ENCODE measurements at regions not wholly inside any gene's neighbourhood (a gene's known extent, or its start where the extent isn't known, plus 50 kb on each side); places are given as distances from the start of the nearest gene placed in this dataset.

GRCh38 chr10:131574363-131574706 lies 262.8 kb upstream of the TCERG1L start:
- no peak for TF ChIP-seq CTCF (conservative IDR thresholded peaks at IDR 0.05; ENCODE audit: low read depth)
- CTCF ChIA-PET, result no interaction called here
- DNase-seq (ENCODE audit: low spot score), result no peak
- H3K27ac ChIP-seq, result no peak overlapping the region
- POLR2A ChIA-PET (ENCODE audit: low non-redundant PET), result interaction anchor here (0.7 kb wide), 1 partner anchor 108 kb away, joined by 6 read pairs; no protein-coding TSS in a partner anchor

- CTCF ChIA-PET, result no interaction called here
- H3K27ac ChIP-seq, result no peak overlapping the region
- POLR2A ChIA-PET (ENCODE audit: low non-redundant PET), result interaction anchor here (0.7 kb wide), 1 partner anchor 108 kb away, joined by 6 read pairs; no protein-coding TSS in a partner anchor
- DNase-seq (ENCODE audit: low spot score), result no peak
- no peak for TF ChIP-seq CTCF (conservative IDR thresholded peaks at IDR 0.05; ENCODE audit: low read depth)
These were observed 263.3 kb upstream of the TCERG1L start for GRCh38 chr10:131574707-131575430.

GRCh38 chr10:131575877-131576276 lies 264.4 kb upstream of the TCERG1L start:
- TF ChIP-seq CTCF (conservative IDR thresholded peaks at IDR 0.05; ENCODE audit: low read depth), result no peak
- no peak for DNase-seq (ENCODE audit: low spot score)
- ChIA-PET CTCF (no interaction called here), POLR2A (ENCODE audit: low non-redundant PET) (no interaction called here)
- no peak overlapping the region for H3K27ac ChIP-seq

GRCh38 chr10:131576341-131577177 lies 265.0 kb upstream of the TCERG1L start:
- no peak for TF ChIP-seq CTCF (conservative IDR thresholded peaks at IDR 0.05; ENCODE audit: low read depth)
- ChIA-PET CTCF (no interaction called here), POLR2A (ENCODE audit: low non-redundant PET) (no interaction called here)
- DNase-seq (ENCODE audit: low spot score), result no peak
- H3K27ac ChIP-seq, result no peak overlapping the region

- CTCF ChIA-PET, result no interaction called here
- no peak overlapping the region for H3K27ac ChIP-seq
- DNase-seq (ENCODE audit: low spot score), result no peak
- TF ChIP-seq CTCF (conservative IDR thresholded peaks at IDR 0.05; ENCODE audit: low read depth), result no peak
- POLR2A ChIA-PET (ENCODE audit: low non-redundant PET), result no interaction called here
These were observed 265.6 kb upstream of the TCERG1L start for GRCh38 chr10:131577178-131577555.

GRCh38 chr10:131577786-131578471 lies 266.4 kb upstream of the TCERG1L start:
- CTCF ChIA-PET, result interaction anchor here (0.6 kb wide), 1 partner anchor 296 kb away, joined by 3 read pairs; no protein-coding TSS in a partner anchor

More at GRCh38 chr10:131577786-131578471, 266.4 kb upstream of the TCERG1L start:
- POLR2A ChIA-PET (ENCODE audit: low non-redundant PET), result no interaction called here
- no peak for DNase-seq (ENCODE audit: low spot score)
- H3K27ac ChIP-seq, result no peak overlapping the region
- no peak for TF ChIP-seq CTCF (conservative IDR thresholded peaks at IDR 0.05; ENCODE audit: low read depth)
